HCT116 (cell line): ENCODE measurements at regions not wholly inside any gene's neighbourhood (a gene's known extent, or its start where the extent isn't known, plus 50 kb on each side); places are given as distances from the start of the nearest gene placed in this dataset.

Experiments
- ATAC-seq: fragments of 200-7000 bp; cut with Tn5 transposase; 2 replicates; pipeline ENCODE4 v1.9.1; 2020; ENCODE audit warnings: mild to moderate bottlenecking, moderate library complexity
- BruUV-seq: library from RNA; stranded (reverse); fragments of 400-500 nt; replicated peaks from 2 replicates; lab custom pipeline; 2021; lab: Mats Ljungman, UMichigan
- CTCF ChIA-PET: fragments of 300-600 bp; sonication (Branson Sonifier 250); formaldehyde crosslinking; loops from one replicate; lab custom pipeline; 2021; ENCODE audit warnings: antibody characterized with exemption; lab: Charles Lee
- POLR2A ChIA-PET: fragments of 300-600, 350-600 bp; sonication (Branson Sonifier 250); formaldehyde crosslinking; loops from one replicate; lab custom pipeline; 2021; ENCODE audit warnings: antibody characterized with exemption; lab: Charles Lee
- RAD21 ChIA-PET, 2 experiments: fragments of 300-600 bp; sonication (Branson Sonifier 250); formaldehyde crosslinking; loops; one replicate each; lab custom pipeline; 2023; ENCODE audit warnings: low total read pairs in 2 of 2; ENCODE audit not compliant: uncharacterized antibody in 2 of 2, unreplicated experiment in 2 of 2, low non-redundant PET in 1 of 2; lab: Charles Lee
- DNase-seq: peaks from one replicate; pipeline ENCODE4 v3.0.0-alpha.2; 2010; ENCODE audit warnings: low read depth, low spot score
- H2AFZ ChIP-seq: fragments of 200-600 bp; shearing (Covaris generic), sonication (generic); 2 replicates; pipeline ENCODE4 v1.6.1; 2017; ENCODE audit warnings: low read depth, mixed run types, mixed read lengths, antibody characterized with exemption, low read length; ENCODE audit not compliant: poor library complexity, severe bottlenecking
- H3K27ac ChIP-seq: 2 replicates; pipeline ENCODE4 v1.5.1; 2012; ENCODE audit warnings: low read depth, low read length
- H3K27me3 ChIP-seq: fragments of 200-600 bp; sonication (generic); 2 replicates; pipeline ENCODE4 v1.6.1; 2016; ENCODE audit warnings: mixed run types, low read length, mixed read lengths; ENCODE audit not compliant: insufficient read depth
- H3K36me3 ChIP-seq, 2 experiments: fragments of 200-500 bp in 1 of 2; fragments of 200-600 bp in 1 of 2; sonication (Bioruptor generic) in 1 of 2; sonication (generic) in 1 of 2; 2 replicates each; pipeline versions ENCODE4 v1.5.1 to v1.6.1; 2014 to 2016; ENCODE audit warnings: low read length in 2 of 2, inconsistent platforms in 1 of 2, mixed read lengths in 1 of 2, mixed run types in 1 of 2; ENCODE audit not compliant: insufficient read depth in 2 of 2, control insufficient read depth in 1 of 2
- H3K4me1 ChIP-seq, 2 experiments: fragments of 200-600 bp in 1 of 2; sonication (generic) in 1 of 2; 2 replicates each; pipeline versions ENCODE4 v1.5.1 to v1.6.1; 2012 to 2017; ENCODE audit warnings: low read length in 2 of 2, inconsistent platforms in 1 of 2, mild to moderate bottlenecking in 1 of 2, mixed read lengths in 1 of 2, mixed run types in 1 of 2, moderate library complexity in 1 of 2; ENCODE audit not compliant: insufficient read depth in 2 of 2, control insufficient read depth in 1 of 2
- H3K4me2 ChIP-seq: fragments of 200-600 bp; sonication (generic); 2 replicates; pipeline ENCODE4 v1.6.1; 2017; ENCODE audit warnings: mixed run types, low read length, mixed read lengths
- H3K4me3 ChIP-seq, 2 experiments: fragments of 200-600 bp in 1 of 2; sonication (generic) in 1 of 2; replicated peaks in 1 of 2; 2 replicates each; pipeline ENCODE4 v1.5.1; 2011 to 2016; ENCODE audit warnings: low read length in 2 of 2, control low read depth in 1 of 2, low read depth in 1 of 2, mild to moderate bottlenecking in 1 of 2, mixed read lengths in 1 of 2, mixed run types in 1 of 2
- H3K79me2 ChIP-seq: fragments of 200-600 bp; sonication (generic); 2 replicates; pipeline ENCODE4 v1.6.1; 2017; ENCODE audit warnings: mild to moderate bottlenecking, mixed run types, low read length, moderate library complexity, mixed read lengths; ENCODE audit not compliant: insufficient read depth
- H3K9ac ChIP-seq: fragments of 200-600 bp; sonication (generic); 2 replicates; pipeline ENCODE4 v1.6.1; 2016; ENCODE audit warnings: low read length, mixed read lengths
- H3K9me2 ChIP-seq: fragments of 200-600 bp; sonication (generic), shearing (Covaris generic); 2 replicates; pipeline ENCODE4 v1.6.1; 2017; ENCODE audit warnings: mixed run types, mild to moderate bottlenecking, moderate library complexity; ENCODE audit not compliant: insufficient read depth
- H3K9me3 ChIP-seq, 2 experiments: fragments of 200-500 bp in 1 of 2; fragments of 200-600 bp in 1 of 2; sonication (Bioruptor generic) in 1 of 2; sonication (generic) in 1 of 2; 2 replicates each; pipeline ENCODE4 v1.6.1; 2014 to 2017; ENCODE audit warnings: low read length in 2 of 2, mixed read lengths in 2 of 2, inconsistent platforms in 1 of 2, low read depth in 1 of 2, mild to moderate bottlenecking in 1 of 2, mixed run types in 1 of 2, moderate library complexity in 1 of 2; ENCODE audit not compliant: control insufficient read depth in 1 of 2, insufficient read depth in 1 of 2
- H4K20me1 ChIP-seq: fragments of 200-600 bp; sonication (generic), shearing (Covaris generic); 2 replicates; pipeline ENCODE4 v1.6.1; 2017; ENCODE audit warnings: mixed run types, mild to moderate bottlenecking, moderate library complexity; ENCODE audit not compliant: insufficient read depth
- CBX3 ChIP-seq: IDR thresholded peaks from 2 replicates; pipeline ENCODE4 v1.6.1; 2012; ENCODE audit warnings: low read depth
- CEBPB ChIP-seq: IDR thresholded peaks from 2 replicates; pipeline ENCODE4 v1.6.1; 2012; ENCODE audit warnings: low read depth
- EGR1 ChIP-seq: IDR thresholded peaks from 2 replicates; pipeline ENCODE4 v1.6.1; 2012; ENCODE audit warnings: low read depth
- ELF1 ChIP-seq: IDR thresholded peaks from 2 replicates; pipeline ENCODE4 v1.6.1; 2012; ENCODE audit warnings: low read depth, borderline replicate concordance
- EZH2 ChIP-seq: fragments of 200-600 bp; sonication (generic); IDR thresholded peaks from 2 replicates; pipeline ENCODE4 v1.6.1; 2017; ENCODE audit warnings: antibody characterized with exemption, mixed run types
- EZH2phosphoT487 ChIP-seq: fragments of 200-600 bp; IDR thresholded peaks from 2 replicates; pipeline ENCODE4 v1.6.1; 2018; ENCODE audit warnings: antibody characterized with exemption, borderline replicate concordance
- FOSL1 ChIP-seq: IDR thresholded peaks from 2 replicates; pipeline ENCODE4 v1.6.1; 2012; ENCODE audit warnings: low read depth
- POLR2AphosphoS5 ChIP-seq: IDR thresholded peaks from 2 replicates; pipeline ENCODE4 v1.6.1; 2011; ENCODE audit warnings: mild to moderate bottlenecking, low read depth, low read length, moderate library complexity
- SIN3A ChIP-seq: IDR thresholded peaks from 2 replicates; pipeline ENCODE4 v1.6.1; 2012; ENCODE audit warnings: low read depth
- SRF ChIP-seq: IDR thresholded peaks from 2 replicates; pipeline ENCODE4 v1.6.1; 2012; ENCODE audit warnings: low read depth
- TCF7L2 ChIP-seq: IDR thresholded peaks from 2 replicates; pipeline ENCODE4 v1.7.0; 2011; ENCODE audit warnings: borderline replicate concordance, inconsistent platforms; ENCODE audit not compliant: insufficient read depth, insufficient read length; ENCODE audit errors: extremely low read depth
- YY1 ChIP-seq: IDR thresholded peaks from 2 replicates; pipeline ENCODE4 v1.6.1; 2011; ENCODE audit warnings: low read length, low read depth, moderate library complexity, mild to moderate bottlenecking; ENCODE audit not compliant: insufficient replicate concordance; ENCODE audit errors: extremely low read depth
- ZNF274 ChIP-seq: fragments of 200-500 bp; sonication (Bioruptor generic); IDR thresholded peaks from 2 replicates; pipeline ENCODE4 v1.6.1; 2014; ENCODE audit warnings: mild to moderate bottlenecking, low read depth, low read length, inconsistent platforms
- intact Hi-C: fragments of 100-400 bp; cut with micrococcal nuclease; formaldehyde crosslinking; loops from 2 replicates; pipeline ENCODE4 v1.10.0; 2022
- TF ChIP-seq, protein P1 (sequence below): IDR thresholded peaks from 2 replicates; pipeline ENCODE4 v1.6.1; 2012
- TF ChIP-seq, protein P2 (sequence below): IDR thresholded peaks from 2 replicates; pipeline ENCODE4 v1.6.1; 2011; ENCODE audit warnings: mild to moderate bottlenecking, low read length, moderate library complexity; ENCODE audit not compliant: insufficient replicate concordance; ENCODE audit errors: extremely low read depth
- TF ChIP-seq, protein P3 (sequence below), 3 experiments: fragments of 200-600 bp in 1 of 3; sonication (generic) in 1 of 3; IDR thresholded peaks in 2 of 3; conservative IDR thresholded peaks in 1 of 3; 2 replicates each; pipeline ENCODE4 v1.5.1; 2012 to 2017; ENCODE audit warnings: low read depth in 2 of 3, low read length in 2 of 3, antibody characterized with exemption in 1 of 3, borderline replicate concordance in 1 of 3, control low read depth in 1 of 3, mild to moderate bottlenecking in 1 of 3, mixed read lengths in 1 of 3, mixed run types in 1 of 3, moderate library complexity in 1 of 3; ENCODE audit not compliant: insufficient read depth in 1 of 3

DNA sequence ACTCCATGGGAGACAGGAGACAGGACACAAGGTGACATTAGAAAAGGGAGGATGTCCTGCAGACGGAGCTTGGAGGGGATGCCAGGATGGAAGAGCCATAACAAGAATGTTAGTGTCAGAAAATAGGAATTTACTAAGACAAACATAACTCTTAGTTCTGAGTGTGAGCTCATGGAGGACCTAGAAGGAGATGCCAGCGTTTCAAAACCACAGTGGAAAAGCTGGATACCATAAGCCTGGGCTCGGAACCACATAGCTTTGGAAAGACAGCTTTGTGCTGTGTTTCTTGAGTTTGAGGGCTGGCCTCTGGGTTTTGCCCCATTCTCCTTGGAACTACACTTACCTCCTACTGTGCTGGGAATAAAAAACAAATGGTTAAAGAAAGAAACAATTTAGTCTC is 128.4 kb downstream of the S1PR1 start:
- ATAC-seq (no peak), DNase-seq (no peak)
- TF ChIP-seq TCF7L2: no peak
- no peak for TF ChIP-seq SIN3A
- TF ChIP-seq POLR2AphosphoS5: no peak
- no peak for TF ChIP-seq FOSL1
- no peak for TF ChIP-seq CBX3
- POLR2A ChIA-PET: no interaction called here
- Histone ChIP-seq H2AFZ (no peak overlapping the region), H3K27ac (no peak overlapping the region), H3K36me3 (no peaks in the 10 kb centered on the region), H3K4me1 (no peaks in the 10 kb centered on the region), H3K9ac (no peak overlapping the region), H3K9me2 (no peaks in the 10 kb centered on the region), H3K79me2 (no peaks in the 10 kb centered on the region), H3K4me2 (no peak overlapping the region), H3K27me3 (no peaks in the 10 kb centered on the region), H4K20me1 (no peaks in the 10 kb centered on the region), H3K4me3 (no peak overlapping the region), H3K9me3 (no peaks in the 10 kb centered on the region)
- intact Hi-C loops: no loop called here
- CTCF ChIA-PET: no interaction called here
- no TSS peak for BruUV-seq
- RAD21 ChIA-PET: no interaction called here

DNA sequence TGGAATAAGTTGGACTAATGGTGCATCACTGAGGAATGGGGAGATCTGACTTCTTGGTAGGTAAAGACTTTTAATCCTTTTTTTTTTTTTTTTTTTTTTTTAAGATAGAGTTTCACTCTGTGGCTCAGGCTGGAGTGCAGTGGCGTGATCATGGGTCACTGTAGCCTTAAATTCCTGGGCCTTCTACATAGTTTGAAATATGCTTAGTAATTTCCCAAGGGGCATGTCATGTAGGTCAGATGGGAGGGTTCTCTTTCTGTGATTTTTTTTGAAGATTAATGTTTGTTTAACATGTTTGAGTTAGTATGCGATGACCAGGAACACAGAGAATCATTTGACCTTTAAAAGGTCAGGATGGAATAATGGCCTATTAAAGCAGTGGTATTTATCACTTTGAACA is 129.1 kb downstream of the S1PR1 start:
- Histone ChIP-seq H2AFZ (no peak overlapping the region), H3K9me2 (no peaks in the 10 kb centered on the region), H3K27me3 (no peaks in the 10 kb centered on the region), H3K9ac (no peak overlapping the region), H3K79me2 (no peaks in the 10 kb centered on the region), H3K4me1 (peaks cover 0 to 1% of the 10 kb centered on the region in 2 experiments; a peak in 3 of 4 replicates), H3K36me3 (no peaks in the 10 kb centered on the region), H4K20me1 (no peaks in the 10 kb centered on the region), H3K4me3 (no peak overlapping the region), H3K9me3 (no peaks in the 10 kb centered on the region), H3K27ac (no peak overlapping the region), H3K4me2 (no peak overlapping the region)
- POLR2A ChIA-PET: no interaction called here
- TF ChIP-seq ZNF274 (no peak), YY1 (no peak), SRF (no peak), CEBPB (no peak), EZH2phosphoT487 (no peak), ELF1 (no peak), EZH2 (no peak), EGR1 (no peak)
- TF ChIP-seq, protein P1, sequence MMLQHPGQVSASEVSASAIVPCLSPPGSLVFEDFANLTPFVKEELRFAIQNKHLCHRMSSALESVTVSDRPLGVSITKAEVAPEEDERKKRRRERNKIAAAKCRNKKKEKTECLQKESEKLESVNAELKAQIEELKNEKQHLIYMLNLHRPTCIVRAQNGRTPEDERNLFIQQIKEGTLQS: no peak
- TF ChIP-seq, protein P2, sequence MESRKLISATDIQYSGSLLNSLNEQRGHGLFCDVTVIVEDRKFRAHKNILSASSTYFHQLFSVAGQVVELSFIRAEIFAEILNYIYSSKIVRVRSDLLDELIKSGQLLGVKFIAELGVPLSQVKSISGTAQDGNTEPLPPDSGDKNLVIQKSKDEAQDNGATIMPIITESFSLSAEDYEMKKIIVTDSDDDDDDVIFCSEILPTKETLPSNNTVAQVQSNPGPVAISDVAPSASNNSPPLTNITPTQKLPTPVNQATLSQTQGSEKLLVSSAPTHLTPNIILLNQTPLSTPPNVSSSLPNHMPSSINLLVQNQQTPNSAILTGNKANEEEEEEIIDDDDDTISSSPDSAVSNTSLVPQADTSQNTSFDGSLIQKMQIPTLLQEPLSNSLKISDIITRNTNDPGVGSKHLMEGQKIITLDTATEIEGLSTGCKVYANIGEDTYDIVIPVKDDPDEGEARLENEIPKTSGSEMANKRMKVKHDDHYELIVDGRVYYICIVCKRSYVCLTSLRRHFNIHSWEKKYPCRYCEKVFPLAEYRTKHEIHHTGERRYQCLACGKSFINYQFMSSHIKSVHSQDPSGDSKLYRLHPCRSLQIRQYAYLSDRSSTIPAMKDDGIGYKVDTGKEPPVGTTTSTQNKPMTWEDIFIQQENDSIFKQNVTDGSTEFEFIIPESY: no peak
- TF ChIP-seq, protein P3, sequence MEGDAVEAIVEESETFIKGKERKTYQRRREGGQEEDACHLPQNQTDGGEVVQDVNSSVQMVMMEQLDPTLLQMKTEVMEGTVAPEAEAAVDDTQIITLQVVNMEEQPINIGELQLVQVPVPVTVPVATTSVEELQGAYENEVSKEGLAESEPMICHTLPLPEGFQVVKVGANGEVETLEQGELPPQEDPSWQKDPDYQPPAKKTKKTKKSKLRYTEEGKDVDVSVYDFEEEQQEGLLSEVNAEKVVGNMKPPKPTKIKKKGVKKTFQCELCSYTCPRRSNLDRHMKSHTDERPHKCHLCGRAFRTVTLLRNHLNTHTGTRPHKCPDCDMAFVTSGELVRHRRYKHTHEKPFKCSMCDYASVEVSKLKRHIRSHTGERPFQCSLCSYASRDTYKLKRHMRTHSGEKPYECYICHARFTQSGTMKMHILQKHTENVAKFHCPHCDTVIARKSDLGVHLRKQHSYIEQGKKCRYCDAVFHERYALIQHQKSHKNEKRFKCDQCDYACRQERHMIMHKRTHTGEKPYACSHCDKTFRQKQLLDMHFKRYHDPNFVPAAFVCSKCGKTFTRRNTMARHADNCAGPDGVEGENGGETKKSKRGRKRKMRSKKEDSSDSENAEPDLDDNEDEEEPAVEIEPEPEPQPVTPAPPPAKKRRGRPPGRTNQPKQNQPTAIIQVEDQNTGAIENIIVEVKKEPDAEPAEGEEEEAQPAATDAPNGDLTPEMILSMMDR (IDR thresholded peaks at IDR 0.05 in 2 of 3, conservative IDR thresholded peaks at IDR 0.05 in 1 of 3; ENCODE audit: borderline replicate concordance in 1 of 3, insufficient read depth in 1 of 3, low read depth in 2 of 3, low read length in 2 of 3): no peak
- no TSS peak for BruUV-seq
- intact Hi-C loops: no loop called here
- CTCF ChIA-PET: no interaction called here
- no peak for ATAC-seq
- no peak for DNase-seq
- RAD21 ChIA-PET: no interaction called here
